H9 (cell line): ENCODE measurements at regions not wholly inside any gene's neighbourhood (a gene's known extent, or its start where the extent isn't known, plus 50 kb on each side); places are given as distances from the start of the nearest gene placed in this dataset.

Experiments
- DNase-seq: peaks from one replicate; pipeline ENCODE4 v3.0.0-alpha.2; 2017
- H2AFZ ChIP-seq: one replicate; pipeline ENCODE4 v1.6.1; 2013; ENCODE audit warnings: mild to moderate bottlenecking, low read length, control low read depth, moderate library complexity
- H2AK5ac ChIP-seq: 2 replicates; pipeline ENCODE4 v1.6.1; 2013; ENCODE audit warnings: low read length, control low read depth, mixed read lengths; ENCODE audit not compliant: insufficient read length
- H2BK120ac ChIP-seq: one replicate; pipeline ENCODE4 v1.6.1; 2013; ENCODE audit warnings: low read depth, mild to moderate bottlenecking, low read length, control low read depth, inconsistent platforms; ENCODE audit not compliant: poor library complexity, severe bottlenecking
- H2BK12ac ChIP-seq: 2 replicates; pipeline ENCODE4 v1.6.1; 2013; ENCODE audit warnings: low read length, control low read depth, mixed read lengths, low read depth; ENCODE audit not compliant: insufficient read length
- H2BK15ac ChIP-seq: 2 replicates; pipeline ENCODE4 v1.6.1; 2013; ENCODE audit warnings: low read depth, low read length, control low read depth
- H2BK20ac ChIP-seq: one replicate; pipeline ENCODE4 v1.6.1; 2013; ENCODE audit warnings: low read depth, mild to moderate bottlenecking, low read length, control low read depth, inconsistent platforms; ENCODE audit not compliant: poor library complexity, severe bottlenecking
- H2BK5ac ChIP-seq: 2 replicates; pipeline ENCODE4 v1.6.1; 2013; ENCODE audit warnings: low read length, control low read depth, mixed read lengths; ENCODE audit not compliant: insufficient read length
- H3K14ac ChIP-seq: 2 replicates; pipeline ENCODE4 v1.6.1; 2013; ENCODE audit warnings: low read length, control low read depth; ENCODE audit not compliant: insufficient read depth
- H3K18ac ChIP-seq: 2 replicates; pipeline ENCODE4 v1.6.1; 2013; ENCODE audit warnings: low read depth, mild to moderate bottlenecking, mixed read lengths, low read length, control low read depth; ENCODE audit not compliant: insufficient read length
- H3K23ac ChIP-seq: 2 replicates; pipeline ENCODE4 v1.6.1; 2013; ENCODE audit warnings: low read length, control low read depth, mixed read lengths, low read depth; ENCODE audit not compliant: insufficient read length
- H3K23me2 ChIP-seq: 2 replicates; pipeline ENCODE4 v1.6.1; 2013; ENCODE audit warnings: low read depth, mild to moderate bottlenecking, mixed read lengths, low read length, control low read depth; ENCODE audit not compliant: insufficient read length, poor library complexity, severe bottlenecking
- H3K27ac ChIP-seq: 2 replicates; pipeline ENCODE4 v1.5.1; 2013; ENCODE audit warnings: low read length, control low read depth, mixed read lengths, low read depth; ENCODE audit not compliant: insufficient read length
- H3K27me3 ChIP-seq: 2 replicates; pipeline ENCODE4 v1.6.1; 2013; ENCODE audit warnings: low read length, control low read depth, inconsistent platforms; ENCODE audit not compliant: insufficient read depth
- H3K4ac ChIP-seq: 2 replicates; pipeline ENCODE4 v1.6.1; 2013; ENCODE audit warnings: low read depth, mild to moderate bottlenecking, control low read depth, inconsistent platforms, low read length, moderate library complexity
- H3K4me1 ChIP-seq: 2 replicates; pipeline ENCODE4 v1.6.1; 2013; ENCODE audit warnings: low read length, control low read depth, inconsistent platforms; ENCODE audit not compliant: insufficient read depth
- H3K4me2 ChIP-seq: 2 replicates; pipeline ENCODE4 v1.6.1; 2013; ENCODE audit warnings: low read length, control low read depth, mixed read lengths; ENCODE audit not compliant: insufficient read length, insufficient read depth
- H3K56ac ChIP-seq: 2 replicates; pipeline ENCODE4 v1.6.1; 2013; ENCODE audit warnings: low read depth, mild to moderate bottlenecking, mixed read lengths, low read length, control low read depth; ENCODE audit not compliant: insufficient read length
- H3K79me1 ChIP-seq: 2 replicates; pipeline ENCODE4 v1.6.1; 2013; ENCODE audit warnings: low read depth, mild to moderate bottlenecking, moderate library complexity, low read length, control low read depth, inconsistent platforms; ENCODE audit not compliant: insufficient read depth, poor library complexity, severe bottlenecking
- H3K79me2 ChIP-seq: 2 replicates; pipeline ENCODE4 v1.6.1; 2013; ENCODE audit warnings: low read length, control low read depth, inconsistent platforms; ENCODE audit not compliant: insufficient read depth
- H3K9ac ChIP-seq: 2 replicates; pipeline ENCODE4 v1.6.1; 2013; ENCODE audit warnings: low read length, control low read depth, mixed read lengths; ENCODE audit not compliant: insufficient read length; ENCODE audit errors: extremely low read depth
- H3K9me3 ChIP-seq: one replicate; pipeline ENCODE4 v1.6.1; 2013; ENCODE audit warnings: low read depth, low read length, inconsistent platforms; ENCODE audit not compliant: control insufficient read depth
- H3T11ph ChIP-seq: one replicate; pipeline ENCODE4 v1.6.1; 2013; ENCODE audit warnings: mild to moderate bottlenecking, low read length, control low read depth, inconsistent platforms
- H4K20me1 ChIP-seq: one replicate; pipeline ENCODE4 v1.6.1; 2013; ENCODE audit not compliant: control insufficient read depth, insufficient read length, insufficient read depth
- H4K5ac ChIP-seq: 2 replicates; pipeline ENCODE4 v1.6.1; 2013; ENCODE audit warnings: low read depth, mild to moderate bottlenecking, mixed read lengths, low read length, control low read depth; ENCODE audit not compliant: insufficient read length
- H4K8ac ChIP-seq: replicated peaks from 2 replicates; pipeline ENCODE4 v1.6.1; 2013; ENCODE audit warnings: low read length, control low read depth, mixed read lengths, low read depth; ENCODE audit not compliant: insufficient read length
- H4K91ac ChIP-seq: 2 replicates; pipeline ENCODE4 v1.6.1; 2013; ENCODE audit warnings: low read depth, mild to moderate bottlenecking, moderate library complexity, mixed read lengths, low read length, control low read depth; ENCODE audit not compliant: insufficient read length
- H3K27ac Mint-ChIP-seq, 3 experiments: 2 replicates in 2 of 3; 3 replicates in 1 of 3; pipeline ENCODE4 v1.8.0; 2020 to 2021; ENCODE audit warnings: mixed read lengths in 3 of 3, mild to moderate bottlenecking in 1 of 3, moderate library complexity in 1 of 3
- H3K27me3 Mint-ChIP-seq: 2 replicates; pipeline ENCODE4 v1.8.0; 2021; ENCODE audit warnings: low read depth, mild to moderate bottlenecking, moderate library complexity, mixed read lengths
- H3K36me3 Mint-ChIP-seq, 3 experiments: 2 replicates in 2 of 3; 3 replicates in 1 of 3; pipeline ENCODE4 v1.8.0; 2020 to 2021; ENCODE audit warnings: low read depth in 3 of 3, mixed read lengths in 3 of 3; ENCODE audit not compliant: insufficient read depth in 1 of 3
- H3K4me1 Mint-ChIP-seq, 2 experiments: 2 replicates each; pipeline ENCODE4 v1.8.0; 2020; ENCODE audit warnings: mixed read lengths in 2 of 2
- H3K4me3 Mint-ChIP-seq, 2 experiments: 2 replicates in 1 of 2; 3 replicates in 1 of 2; pipeline ENCODE4 v1.8.0; 2020 to 2021; ENCODE audit warnings: mild to moderate bottlenecking in 2 of 2, mixed read lengths in 2 of 2, moderate library complexity in 1 of 2
- H3K9me3 Mint-ChIP-seq, 2 experiments: 2 replicates in 1 of 2; 3 replicates in 1 of 2; pipeline ENCODE4 v1.8.0; 2020; ENCODE audit warnings: mild to moderate bottlenecking in 2 of 2, mixed read lengths in 2 of 2, moderate library complexity in 1 of 2
- WGBS: extraction: QIAGEN DNeasy Blood & Tissue Kit; methylation state at CpG from one replicate; pipeline ENCODE4 v1.1.7; 2013; ENCODE audit warnings: missing lambda C conversion rate, low lambda C conversion rate, mixed read lengths; ENCODE audit not compliant: insufficient read length; ENCODE audit errors: extremely low coverage; 5-methylcytosine and 5-hydroxymethylcytosine counted together
- TF ChIP-seq, protein P1 (sequence below): fragments of 200-600 bp; sonication (generic); conservative IDR thresholded peaks from 3 replicates; pipeline ENCODE4 v1.8.0; 2021; ENCODE audit warnings: antibody characterized with exemption, mild to moderate bottlenecking

DNA sequence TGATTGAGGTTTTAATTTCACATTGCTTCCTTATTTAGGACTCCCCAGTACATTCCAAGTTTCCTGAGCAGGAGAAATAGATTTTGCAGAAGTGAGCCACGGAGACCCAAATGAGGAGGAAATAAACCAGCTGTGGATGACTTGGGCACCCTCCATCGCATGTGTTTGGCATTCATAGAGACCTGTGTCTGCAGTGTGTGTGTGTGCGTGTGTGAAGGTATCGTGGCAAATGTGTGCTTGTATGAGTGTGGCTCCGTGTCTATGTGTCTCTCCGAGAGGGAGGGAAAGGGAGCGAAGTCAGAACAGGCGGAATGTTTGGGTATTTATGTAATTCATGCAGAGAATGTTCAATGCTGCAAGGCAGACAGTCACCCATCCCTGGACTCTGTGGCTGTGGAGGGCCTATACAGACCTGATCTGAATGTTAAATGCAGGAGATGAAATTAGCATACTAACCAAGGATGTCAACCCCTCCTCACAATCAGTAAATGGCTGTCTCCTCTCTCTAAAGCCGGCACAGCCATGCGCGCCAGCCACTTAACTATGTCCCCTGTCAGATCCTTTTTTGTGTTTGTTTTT is 186.0 kb upstream of the ZFHX3 start:
- Histone ChIP-seq H2BK12ac (no peak overlapping the region), H2BK120ac (no peak overlapping the region), H3K9ac (no peak overlapping the region), H2AFZ (no peak overlapping the region), H3K56ac (no peak overlapping the region), H3K27ac (no peak overlapping the region), H2AK5ac (no peak overlapping the region), H3K4ac (no peak overlapping the region), H2BK5ac (no peak overlapping the region), H3K4me2 (no peak overlapping the region), H3K14ac (no peak overlapping the region; the same call in 1 of the 2 replicates), H3T11ph (no peak overlapping the region), H3K23ac (no peak overlapping the region), H3K23me2 (no peaks in the 10 kb centered on the region), H2BK15ac (no peak overlapping the region), H4K91ac (no peak overlapping the region), H4K5ac (no peak overlapping the region), H3K9me3 (no peaks in the 10 kb centered on the region), H4K8ac (no peak overlapping the region), H3K18ac (no peak overlapping the region), H3K79me2 (no peaks in the 10 kb centered on the region), H3K79me1 (no peaks in the 10 kb centered on the region), H3K27me3 (no peaks in the 10 kb centered on the region), H4K20me1 (no peaks in the 10 kb centered on the region), H2BK20ac (no peak overlapping the region), H3K4me1 (no peaks in the 10 kb centered on the region)
- Mint-ChIP-seq H3K9me3 (no peaks in the 10 kb centered on the region), H3K27ac (no peak overlapping the region), H3K4me3 (no peak overlapping the region), H3K36me3 (no peaks in the 10 kb centered on the region), H3K4me1 (peaks cover 14 to 23% of the 10 kb centered on the region in 2 experiments), H3K27me3 (no peaks in the 10 kb centered on the region; the same call in 1 of the 2 replicates)
- DNase-seq = no peak
- TF ChIP-seq, protein P1, sequence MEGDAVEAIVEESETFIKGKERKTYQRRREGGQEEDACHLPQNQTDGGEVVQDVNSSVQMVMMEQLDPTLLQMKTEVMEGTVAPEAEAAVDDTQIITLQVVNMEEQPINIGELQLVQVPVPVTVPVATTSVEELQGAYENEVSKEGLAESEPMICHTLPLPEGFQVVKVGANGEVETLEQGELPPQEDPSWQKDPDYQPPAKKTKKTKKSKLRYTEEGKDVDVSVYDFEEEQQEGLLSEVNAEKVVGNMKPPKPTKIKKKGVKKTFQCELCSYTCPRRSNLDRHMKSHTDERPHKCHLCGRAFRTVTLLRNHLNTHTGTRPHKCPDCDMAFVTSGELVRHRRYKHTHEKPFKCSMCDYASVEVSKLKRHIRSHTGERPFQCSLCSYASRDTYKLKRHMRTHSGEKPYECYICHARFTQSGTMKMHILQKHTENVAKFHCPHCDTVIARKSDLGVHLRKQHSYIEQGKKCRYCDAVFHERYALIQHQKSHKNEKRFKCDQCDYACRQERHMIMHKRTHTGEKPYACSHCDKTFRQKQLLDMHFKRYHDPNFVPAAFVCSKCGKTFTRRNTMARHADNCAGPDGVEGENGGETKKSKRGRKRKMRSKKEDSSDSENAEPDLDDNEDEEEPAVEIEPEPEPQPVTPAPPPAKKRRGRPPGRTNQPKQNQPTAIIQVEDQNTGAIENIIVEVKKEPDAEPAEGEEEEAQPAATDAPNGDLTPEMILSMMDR = no peak
- WGBS = no CpG with 5 or more reads among the region's 11 CpGs
